Adrenal gland (tissue), 9 donors: ENCODE measurements at regions not wholly inside any gene's neighbourhood (a gene's known extent, or its start where the extent isn't known, plus 50 kb on each side); places are given as distances from the start of the nearest gene placed in this dataset.

Experiments
- DNase-seq, 7 donors: peaks; one replicate each; pipeline ENCODE4 v3.0.0-alpha.2; 2019 to 2020
- H3K27ac ChIP-seq, 5 donors: fragments of 200-600 bp; sonication (generic) in 4 of 5; 1 replicate in 3 of 5; 2 replicates in 2 of 5; pipeline versions ENCODE4 v1.5.1 to v1.8.0; 2016 to 2020; ENCODE audit warnings: mild to moderate bottlenecking in 1 of 5
- H3K27me3 ChIP-seq: fragments of 200-600 bp; 2 replicates; pipeline ENCODE4 v1.8.0; 2021
- H3K36me3 ChIP-seq, 2 donors: fragments of 200-600 bp; replicated peaks in 1 of 2; 1 replicate in 1 of 2; 2 replicates in 1 of 2; pipeline versions ENCODE4 v1.5.1 to v1.8.0; 2018 to 2022
- H3K4me1 ChIP-seq, 2 donors: fragments of 200-600 bp; replicated peaks in 1 of 2; 1 replicate in 1 of 2; 2 replicates in 1 of 2; pipeline versions ENCODE4 v1.5.1 to v1.8.0; 2018 to 2021
- H3K4me3 ChIP-seq, 4 donors: fragments of 200-600 bp; sonication (generic) in 3 of 4; one replicate each; pipeline ENCODE4 v1.5.1; 2016 to 2018
- H3K9me3 ChIP-seq, 3 donors: fragments of 200-600 bp; sonication (generic) in 1 of 3; replicated peaks in 1 of 3; 1 replicate in 2 of 3; 2 replicates in 1 of 3; pipeline versions ENCODE4 v1.5.1 to v1.8.0; 2016 to 2021
- CTCF ChIP-seq, 6 experiments: fragments of 450-650 bp in 4 of 6; fragments of 200-600 bp in 2 of 6; sonication (generic) in 1 of 6; IDR thresholded peaks; 1 replicate in 5 of 6; 2 replicates in 1 of 6; pipeline versions ENCODE4 v1.5.1 to v1.8.0; 2016 to 2021; ENCODE audit warnings: antibody characterized with exemption in 6 of 6, mild to moderate bottlenecking in 2 of 6, moderate library complexity in 1 of 6
- POLR2A ChIP-seq, 2 donors: fragments of 450-650 bp; IDR thresholded peaks; one replicate each; pipeline ENCODE4 v1.6.1; 2017; ENCODE audit warnings: antibody characterized with exemption in 2 of 2, mild to moderate bottlenecking in 2 of 2, moderate library complexity in 1 of 2
- WGBS, 4 donors: extraction: QIAGEN DNeasy Blood & Tissue Kit in 2 of 4; methylation state at CpG; one replicate each; pipeline versions ENCODE4 v1.1.5 to v1.1.7; 2013 to 2017; 5-methylcytosine and 5-hydroxymethylcytosine counted together
- intact Hi-C, 2 donors: fragments of 100-400 bp; cut with DNase I; formaldehyde crosslinking; loops; one replicate each; pipeline versions ENCODE4 v1.14.1 to v1.15.0; 2022 to 2023
- donor health status: healthy with polysubstance abuse.
- donor health status: Bipolar disorder and iron deficiency.
- donor health status: DM: yes; HTN: yes; CAD: no.
- donor health status: DM: no; HTN: no; CAD: no.
- donor health status: DM: no; HTN: no; CAD: no.

- 73 to 85% (median 83%) methylated on average over 5 of the region's 5 CpGs for WGBS, 4 donors
- H3K27me3 ChIP-seq: no peaks in the 10 kb centered on the region
- H3K27ac ChIP-seq: no peak overlapping the region
- intact Hi-C loops: no loop called here
- TF ChIP-seq CTCF (IDR thresholded peaks at IDR 0.05) (no peak), POLR2A (IDR thresholded peaks at IDR 0.05) (no peak)
- no peaks in the 10 kb centered on the region for H3K4me1 ChIP-seq
- no peak for DNase-seq
- no peak overlapping the region for H3K4me3 ChIP-seq
- H3K36me3 ChIP-seq: no peaks in the 10 kb centered on the region
- H3K9me3 ChIP-seq: no peaks in the 10 kb centered on the region
Observed at GRCh38 chr2:122856696-122857095, 1101.2 kb downstream of the TSN start.

GRCh38 chr2:122858075-122858702 lies 1102.7 kb downstream of the TSN start:
- Histone ChIP-seq H3K27me3 (no peaks in the 10 kb centered on the region), H3K27ac (no peak overlapping the region), H3K9me3 (no peaks in the 10 kb centered on the region), H3K4me1 (no peaks in the 10 kb centered on the region), H3K4me3 (no peak overlapping the region), H3K36me3 (no peaks in the 10 kb centered on the region)
- DNase-seq: no peak
- intact Hi-C loops: no loop called here
- 74 to 83% (median 81%) methylated on average over 2 of the region's 2 CpGs for WGBS, 4 donors
- TF ChIP-seq POLR2A (IDR thresholded peaks at IDR 0.05) (no peak), CTCF (IDR thresholded peaks at IDR 0.05) (no peak)

DNA sequence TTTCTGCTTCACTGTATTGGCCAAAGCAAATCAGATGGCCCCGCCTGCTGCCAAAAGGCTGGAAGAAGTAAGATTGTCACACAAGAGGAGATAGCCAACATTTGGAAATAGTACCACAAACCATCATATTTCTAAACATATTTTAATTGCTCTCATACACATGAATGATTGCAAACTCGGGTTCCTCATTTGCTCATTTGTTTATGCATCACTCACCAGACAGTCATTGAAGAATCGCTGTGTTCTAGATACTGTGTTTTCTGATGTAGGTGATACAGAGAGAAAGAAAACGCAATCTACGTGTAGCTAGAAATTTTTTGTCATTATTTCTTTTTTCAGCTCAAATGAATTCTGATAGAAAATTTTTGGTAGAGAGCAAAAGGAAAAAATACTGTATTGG lies 1103.4 kb downstream of the TSN start:
- Histone ChIP-seq H3K36me3 (no peaks in the 10 kb centered on the region), H3K4me1 (no peaks in the 10 kb centered on the region), H3K4me3 (no peak overlapping the region), H3K9me3 (no peaks in the 10 kb centered on the region), H3K27me3 (no peaks in the 10 kb centered on the region), H3K27ac (no peak overlapping the region)
- intact Hi-C loops: no loop called here
- WGBS, 4 donors: 82 to 91% (median 86%) methylated on average over 5 of the region's 5 CpGs
- TF ChIP-seq CTCF (IDR thresholded peaks at IDR 0.05) (no peak), POLR2A (IDR thresholded peaks at IDR 0.05) (no peak)
- no peak for DNase-seq

- Histone ChIP-seq H3K27me3 (no peaks in the 10 kb centered on the region), H3K4me3 (no peak overlapping the region), H3K4me1 (no peaks in the 10 kb centered on the region), H3K27ac (no peak overlapping the region), H3K9me3 (no peaks in the 10 kb centered on the region), H3K36me3 (no peaks in the 10 kb centered on the region)
- DNase-seq: no peak
- intact Hi-C loops: no loop called here
- WGBS, 4 donors: 76 to 96% (median 84%) methylated on average over 9 of the region's 9 CpGs
- TF ChIP-seq CTCF (IDR thresholded peaks at IDR 0.05): no peak
- no peak for TF ChIP-seq POLR2A (IDR thresholded peaks at IDR 0.05)
Observed at GRCh38 chr2:122859260-122859659, 1103.8 kb downstream of the TSN start.
